BJ (cell line): ENCODE measurements at regions not wholly inside any gene's neighbourhood (a gene's known extent, or its start where the extent isn't known, plus 50 kb on each side); places are given as distances from the start of the nearest gene placed in this dataset.

ENCODE experiments used
- CTCF ChIA-PET: fragments of 350-600 bp; formaldehyde crosslinking; extraction: SDS; loops from one replicate; lab custom pipeline; 2021; ENCODE audit warnings: antibody characterized with exemption, inconsistent platforms; lab: Yijun Ruan, JAX
- POLR2A ChIA-PET: fragments of 300-600 bp; sonication (Branson Sonifier 250); formaldehyde crosslinking; extraction: SDS; loops from one replicate; lab custom pipeline; 2021; ENCODE audit warnings: antibody characterized with exemption; lab: Charles Lee
- DNase-seq: peaks from one replicate; pipeline ENCODE4 v3.0.0-alpha.2; 2011; ENCODE audit warnings: low read depth
- H3K27me3 ChIP-seq: 2 replicates; pipeline ENCODE4 v1.6.0; 2011; ENCODE audit warnings: low read length; ENCODE audit not compliant: control insufficient read depth, insufficient read depth
- H3K36me3 ChIP-seq: 2 replicates; pipeline ENCODE4 v1.5.1; 2011; ENCODE audit warnings: low read length; ENCODE audit not compliant: control insufficient read depth, insufficient read depth
- H3K4me3 ChIP-seq: 2 replicates; pipeline ENCODE4 v1.5.1; 2011; ENCODE audit warnings: low read depth, mild to moderate bottlenecking, control low read depth, low read length
- TF ChIP-seq, protein P1 (sequence below): IDR thresholded peaks from 2 replicates; pipeline ENCODE4 v1.5.1; 2011; ENCODE audit warnings: low read depth, mild to moderate bottlenecking, control low read depth, inconsistent platforms, low read length, moderate library complexity; ENCODE audit not compliant: insufficient read depth

GRCh38 chr15:70503798-70504298 lies 259.5 kb downstream of the UACA start:
- POLR2A ChIA-PET: no interaction called here
- Histone ChIP-seq H3K4me3 (no peak overlapping the region), H3K36me3 (no peaks in the 10 kb centered on the region), H3K27me3 (peaks cover 3% of the 10 kb centered on the region)
- TF ChIP-seq, protein P1, sequence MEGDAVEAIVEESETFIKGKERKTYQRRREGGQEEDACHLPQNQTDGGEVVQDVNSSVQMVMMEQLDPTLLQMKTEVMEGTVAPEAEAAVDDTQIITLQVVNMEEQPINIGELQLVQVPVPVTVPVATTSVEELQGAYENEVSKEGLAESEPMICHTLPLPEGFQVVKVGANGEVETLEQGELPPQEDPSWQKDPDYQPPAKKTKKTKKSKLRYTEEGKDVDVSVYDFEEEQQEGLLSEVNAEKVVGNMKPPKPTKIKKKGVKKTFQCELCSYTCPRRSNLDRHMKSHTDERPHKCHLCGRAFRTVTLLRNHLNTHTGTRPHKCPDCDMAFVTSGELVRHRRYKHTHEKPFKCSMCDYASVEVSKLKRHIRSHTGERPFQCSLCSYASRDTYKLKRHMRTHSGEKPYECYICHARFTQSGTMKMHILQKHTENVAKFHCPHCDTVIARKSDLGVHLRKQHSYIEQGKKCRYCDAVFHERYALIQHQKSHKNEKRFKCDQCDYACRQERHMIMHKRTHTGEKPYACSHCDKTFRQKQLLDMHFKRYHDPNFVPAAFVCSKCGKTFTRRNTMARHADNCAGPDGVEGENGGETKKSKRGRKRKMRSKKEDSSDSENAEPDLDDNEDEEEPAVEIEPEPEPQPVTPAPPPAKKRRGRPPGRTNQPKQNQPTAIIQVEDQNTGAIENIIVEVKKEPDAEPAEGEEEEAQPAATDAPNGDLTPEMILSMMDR: no peak
- CTCF ChIA-PET: interaction anchor here (0.8 to 2.0 kb wide), 4 partner anchors 7 to 23 kb away, joined by 3 to 7 read pairs (median 4); no protein-coding TSS in a partner anchor
- no peak for DNase-seq

- Histone ChIP-seq H3K36me3 (no peaks in the 10 kb centered on the region), H3K27me3 (peaks cover 3% of the 10 kb centered on the region), H3K4me3 (no peak overlapping the region)
- POLR2A ChIA-PET: no interaction called here
- no peak for DNase-seq
- TF ChIP-seq, protein P1: no peak
- CTCF ChIA-PET: interaction anchor here (1.0 to 1.4 kb wide), 3 partner anchors 9 to 14 kb away, joined by 3 to 7 read pairs (median 5); no protein-coding TSS in a partner anchor
Observed at GRCh38 chr15:70503073-70503745, 260.1 kb downstream of the UACA start.

DNA sequence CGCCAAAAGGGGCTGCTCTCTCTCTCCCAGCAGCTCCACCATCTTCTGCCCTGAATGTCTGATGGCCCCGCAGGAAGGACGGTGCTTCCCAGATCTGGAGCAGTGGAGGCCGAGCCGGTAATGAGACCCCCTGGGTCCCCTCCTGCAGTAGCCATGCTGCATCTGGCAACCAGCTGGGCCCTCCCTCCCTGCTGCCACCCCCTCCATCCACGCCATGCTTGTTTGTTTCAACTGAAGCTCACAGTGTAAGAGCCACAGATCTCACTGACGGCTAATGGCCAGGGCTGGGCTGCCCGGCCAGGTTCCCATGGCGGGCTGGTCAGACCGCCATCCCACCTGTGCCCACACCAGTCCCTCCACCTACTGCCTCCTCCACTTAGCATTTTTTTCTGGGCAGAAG lies 260.8 kb downstream of the UACA start:
- CTCF ChIA-PET: interaction anchor here (1.4 kb wide), 1 partner anchor 10 kb away, joined by 7 read pairs; no protein-coding TSS in a partner anchor

DNA sequence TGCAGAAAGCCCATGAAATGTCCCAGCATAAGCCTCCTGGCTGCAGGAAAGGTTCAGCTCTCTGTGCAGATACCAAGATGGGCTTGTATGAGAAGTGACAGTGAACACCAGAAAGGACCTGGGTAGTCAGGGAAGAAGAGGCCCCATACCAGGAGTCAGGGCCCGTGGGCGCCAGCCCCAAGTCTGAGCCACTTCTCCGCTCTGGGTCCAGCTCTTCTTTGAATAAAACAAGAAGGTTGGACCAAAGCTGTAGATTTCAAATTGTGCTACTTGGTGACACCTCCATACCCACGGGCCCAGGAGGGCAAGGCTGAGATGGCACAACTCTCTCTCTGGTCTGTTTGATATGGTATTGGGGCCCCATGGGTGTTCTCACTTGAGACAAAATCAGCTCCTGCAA lies 261.5 kb downstream of the UACA start:
- POLR2A ChIA-PET: no interaction called here
- H3K27me3 ChIP-seq: peaks cover 3% of the 10 kb centered on the region
- no peaks in the 10 kb centered on the region for H3K36me3 ChIP-seq
- no peak for DNase-seq
- TF ChIP-seq, protein P1: no peak
- CTCF ChIA-PET: interaction anchor here (1.4 kb wide), 1 partner anchor 11 kb away, joined by 7 read pairs; no protein-coding TSS in a partner anchor
- H3K4me3 ChIP-seq: no peak overlapping the region

More for the DNA sequence above, 260.8 kb downstream of the UACA start:
- POLR2A ChIA-PET: no interaction called here
- Histone ChIP-seq H3K4me3 (no peak overlapping the region), H3K36me3 (no peaks in the 10 kb centered on the region), H3K27me3 (peaks cover 3% of the 10 kb centered on the region)
- TF ChIP-seq, protein P1: no peak
- no peak for DNase-seq

DNA sequence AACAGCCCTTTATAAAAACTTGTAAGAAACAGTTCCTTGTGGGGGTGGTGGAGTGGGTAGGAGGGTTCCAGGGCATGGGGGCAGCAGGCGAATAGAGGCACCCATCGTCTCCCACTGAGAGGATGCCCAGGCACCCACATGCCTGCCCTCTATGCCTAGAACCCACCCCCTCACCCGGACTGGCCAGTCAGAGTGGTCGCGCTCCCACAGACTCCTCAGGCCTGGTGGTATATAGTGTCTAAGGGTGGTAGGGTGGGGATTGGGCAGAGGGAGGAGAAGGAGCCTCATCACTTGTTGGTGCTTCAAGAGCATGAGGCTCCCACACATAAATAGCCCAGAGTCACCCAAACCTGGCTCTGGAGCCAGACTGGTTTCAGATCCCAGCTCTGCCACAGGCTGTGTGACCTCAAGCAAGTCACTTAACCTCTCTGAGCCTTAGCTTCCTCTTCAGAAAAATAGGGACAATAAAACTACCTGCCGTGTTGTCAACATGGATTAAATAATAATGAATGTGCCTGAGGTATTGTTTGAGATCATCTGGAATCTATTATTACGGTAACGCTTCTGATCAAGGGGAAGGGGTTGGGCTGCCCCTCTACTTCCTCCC lies 262.1 kb downstream of the UACA start:
- no peak for DNase-seq
- H3K36me3 ChIP-seq: no peaks in the 10 kb centered on the region
- TF ChIP-seq, protein P1: no peak
- H3K27me3 ChIP-seq: peaks cover 3% of the 10 kb centered on the region
- ChIA-PET CTCF (no interaction called here), POLR2A (no interaction called here)
- H3K4me3 ChIP-seq: no peak overlapping the region
